Smooth muscle cell (in vitro differentiated cells): ENCODE measurements at regions not wholly inside any gene's neighbourhood (a gene's known extent, or its start where the extent isn't known, plus 50 kb on each side); places are given as distances from the start of the nearest gene placed in this dataset.

Experiments used
- DNase-seq: peaks from one replicate; lab custom pipeline; 2025; ENCODE audit not compliant: unreplicated experiment; lab: John Stamatoyannopoulos, UW
- H2AFZ ChIP-seq: fragments of 200-600 bp; sonication (generic); 2 replicates; pipeline ENCODE4 v1.6.0; 2016; ENCODE audit warnings: antibody characterized with exemption, low read depth, mild to moderate bottlenecking
- H3F3A ChIP-seq: fragments of 200-600 bp; sonication (generic); 2 replicates; pipeline ENCODE4 v1.6.0; 2017; ENCODE audit warnings: antibody characterized with exemption, low read depth
- H3K27ac ChIP-seq: fragments of 200-600 bp; sonication (generic); 2 replicates; pipeline ENCODE4 v1.5.1; 2016; ENCODE audit warnings: low read depth, mild to moderate bottlenecking
- H3K27me3 ChIP-seq: fragments of 200-600 bp; sonication (generic); 2 replicates; pipeline ENCODE4 v1.6.1; 2016; ENCODE audit warnings: low read depth, mild to moderate bottlenecking
- H3K36me3 ChIP-seq: fragments of 200-600 bp; sonication (generic); 2 replicates; pipeline ENCODE4 v1.5.1; 2016; ENCODE audit warnings: low read depth
- H3K4me1 ChIP-seq: fragments of 200-600 bp; sonication (generic); 2 replicates; pipeline ENCODE4 v1.5.1; 2016; ENCODE audit warnings: low read depth
- H3K4me2 ChIP-seq: fragments of 200-600 bp; sonication (generic); 2 replicates; pipeline ENCODE4 v1.6.0; 2016; ENCODE audit warnings: mild to moderate bottlenecking
- H3K4me3 ChIP-seq: fragments of 200-600 bp; sonication (generic); 2 replicates; pipeline ENCODE4 v1.5.1; 2016; ENCODE audit warnings: mild to moderate bottlenecking
- H3K79me2 ChIP-seq: fragments of 200-600 bp; sonication (generic); 2 replicates; pipeline ENCODE4 v1.6.0; 2016; ENCODE audit warnings: low read depth, mild to moderate bottlenecking
- H3K9ac ChIP-seq: fragments of 200-600 bp; sonication (generic); 2 replicates; pipeline ENCODE4 v1.6.0; 2016; ENCODE audit warnings: low read depth
- H3K9me3 ChIP-seq: fragments of 200-600 bp; sonication (generic); replicated peaks from 2 replicates; pipeline ENCODE4 v1.5.1; 2016; ENCODE audit warnings: low read depth
- H4K20me1 ChIP-seq: fragments of 200-600 bp; sonication (generic); 2 replicates; pipeline ENCODE4 v1.6.0; 2016; ENCODE audit warnings: low read depth
- WGBS: methylation state at CpG from one replicate; pipeline ENCODE4 v1.1.7; 2016; ENCODE audit warnings: low lambda C conversion rate; 5-methylcytosine and 5-hydroxymethylcytosine counted together
- TF ChIP-seq, protein P1 (sequence below): fragments of 200-600 bp; sonication (generic); IDR thresholded peaks from 2 replicates; pipeline ENCODE4 v1.5.1; 2017; ENCODE audit warnings: borderline replicate concordance, mild to moderate bottlenecking, antibody characterized with exemption; ENCODE audit not compliant: insufficient read depth, poor library complexity, severe bottlenecking

DNA sequence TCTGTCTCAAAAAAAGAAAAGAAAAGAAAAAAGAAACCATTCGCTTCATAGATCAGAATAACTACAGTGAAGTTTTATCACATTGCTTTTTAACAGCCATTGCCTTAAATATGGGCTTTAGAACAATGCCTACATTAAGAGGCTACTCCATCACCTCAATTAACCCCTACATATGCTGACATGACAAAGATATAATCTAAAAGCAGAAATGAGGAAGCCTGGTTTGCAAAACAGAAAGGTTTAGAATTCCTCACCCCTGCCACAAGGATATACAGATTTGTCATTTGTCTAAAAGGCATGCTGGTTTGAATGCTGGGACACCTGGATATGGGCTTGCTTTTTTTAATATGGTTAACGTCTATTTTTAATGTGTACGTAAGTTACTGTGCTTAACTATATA is 1353.0 kb upstream of the C9orf72 start:
- no peak overlapping the region for H3K4me2 ChIP-seq
- DNase-seq: no peak
- WGBS: 78% methylated on average over 3 of the region's 3 CpGs

DNA sequence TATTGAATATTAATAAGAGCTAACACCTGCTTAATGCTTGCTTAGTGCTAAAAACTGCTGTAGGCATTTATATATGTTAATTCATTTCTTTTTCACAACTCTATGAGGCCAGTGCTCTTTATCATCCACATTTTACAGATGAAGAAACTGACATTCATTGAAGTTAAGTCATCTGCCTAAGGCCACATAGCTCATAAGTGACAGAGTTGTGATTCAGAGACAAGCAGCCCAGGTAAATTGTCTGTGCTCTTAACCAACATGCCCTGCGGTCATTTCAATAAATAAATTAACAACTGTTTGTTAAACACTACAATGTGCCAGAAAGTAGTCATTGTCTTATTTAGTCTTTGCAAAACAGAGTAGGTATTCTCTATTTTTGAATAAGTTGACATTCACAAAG is 1354.4 kb upstream of the C9orf72 start:
- no peaks in the 10 kb centered on the region for H3K9me3 ChIP-seq
- no peaks in the 10 kb centered on the region for H3K27me3 ChIP-seq
- no peak for DNase-seq
- no peaks in the 10 kb centered on the region for H3F3A ChIP-seq
- H3K4me2 ChIP-seq: no peak overlapping the region
- H3K27ac ChIP-seq: peak overlapping the region; percentile 51
- H3K4me3 ChIP-seq: no peak overlapping the region
- no peak overlapping the region for H3K9ac ChIP-seq
- TF ChIP-seq, protein P1, sequence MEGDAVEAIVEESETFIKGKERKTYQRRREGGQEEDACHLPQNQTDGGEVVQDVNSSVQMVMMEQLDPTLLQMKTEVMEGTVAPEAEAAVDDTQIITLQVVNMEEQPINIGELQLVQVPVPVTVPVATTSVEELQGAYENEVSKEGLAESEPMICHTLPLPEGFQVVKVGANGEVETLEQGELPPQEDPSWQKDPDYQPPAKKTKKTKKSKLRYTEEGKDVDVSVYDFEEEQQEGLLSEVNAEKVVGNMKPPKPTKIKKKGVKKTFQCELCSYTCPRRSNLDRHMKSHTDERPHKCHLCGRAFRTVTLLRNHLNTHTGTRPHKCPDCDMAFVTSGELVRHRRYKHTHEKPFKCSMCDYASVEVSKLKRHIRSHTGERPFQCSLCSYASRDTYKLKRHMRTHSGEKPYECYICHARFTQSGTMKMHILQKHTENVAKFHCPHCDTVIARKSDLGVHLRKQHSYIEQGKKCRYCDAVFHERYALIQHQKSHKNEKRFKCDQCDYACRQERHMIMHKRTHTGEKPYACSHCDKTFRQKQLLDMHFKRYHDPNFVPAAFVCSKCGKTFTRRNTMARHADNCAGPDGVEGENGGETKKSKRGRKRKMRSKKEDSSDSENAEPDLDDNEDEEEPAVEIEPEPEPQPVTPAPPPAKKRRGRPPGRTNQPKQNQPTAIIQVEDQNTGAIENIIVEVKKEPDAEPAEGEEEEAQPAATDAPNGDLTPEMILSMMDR: no peak
- no peaks in the 10 kb centered on the region for H3K36me3 ChIP-seq
- H4K20me1 ChIP-seq: no peaks in the 10 kb centered on the region
- H3K4me1 ChIP-seq: peaks cover 4% of the 10 kb centered on the region
- WGBS: 63% methylated on average over 1 of the region's 1 CpG
- no peaks in the 10 kb centered on the region for H3K79me2 ChIP-seq
- no peak overlapping the region for H2AFZ ChIP-seq

More for the DNA sequence above, 1353.0 kb upstream of the C9orf72 start:
- no peaks in the 10 kb centered on the region for H4K20me1 ChIP-seq
- H2AFZ ChIP-seq: no peak overlapping the region
- no peaks in the 10 kb centered on the region for H3K79me2 ChIP-seq
- no peaks in the 10 kb centered on the region for H3K9me3 ChIP-seq
- no peaks in the 10 kb centered on the region for H3K27me3 ChIP-seq
- no peaks in the 10 kb centered on the region for H3K36me3 ChIP-seq
- H3K4me1 ChIP-seq: peaks cover 4% of the 10 kb centered on the region
- peak overlapping the region; percentile 55 for H3K27ac ChIP-seq
- H3F3A ChIP-seq: no peaks in the 10 kb centered on the region
- no peak overlapping the region for H3K9ac ChIP-seq
- TF ChIP-seq, protein P1: no peak
- H3K4me3 ChIP-seq: no peak overlapping the region

DNA sequence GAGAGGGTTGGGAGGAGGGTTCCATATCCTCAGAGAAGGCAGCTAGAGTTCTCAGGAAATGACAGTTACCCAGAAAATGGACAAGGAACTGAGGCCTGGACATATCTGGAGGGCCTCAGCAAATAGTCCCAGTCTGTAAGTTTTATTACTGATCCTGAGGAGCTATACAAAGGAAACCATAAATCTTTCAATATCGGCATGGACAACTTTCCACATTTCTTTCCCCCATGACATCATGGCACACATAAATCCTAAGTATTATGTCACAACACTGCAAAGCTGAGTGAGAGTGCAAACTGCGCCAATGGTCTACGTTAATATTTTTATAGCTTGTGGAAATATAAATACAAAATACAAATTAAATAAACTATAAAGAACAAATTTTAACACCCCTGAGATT is 1356.2 kb upstream of the C9orf72 start:
- no peaks in the 10 kb centered on the region for H3K36me3 ChIP-seq
- H3K4me2 ChIP-seq: no peak overlapping the region
- no peak overlapping the region for H2AFZ ChIP-seq
- peak overlapping the region; percentile 51 for H3K27ac ChIP-seq
- no peak overlapping the region for H3K9ac ChIP-seq
- H3F3A ChIP-seq: no peaks in the 10 kb centered on the region
- no peaks in the 10 kb centered on the region for H4K20me1 ChIP-seq
- TF ChIP-seq, protein P1: no peak
- H3K9me3 ChIP-seq: no peaks in the 10 kb centered on the region
- DNase-seq: no peak
- H3K4me1 ChIP-seq: peaks cover 4% of the 10 kb centered on the region
- WGBS: 60% methylated on average over 3 of the region's 3 CpGs
- H3K4me3 ChIP-seq: no peak overlapping the region
- no peaks in the 10 kb centered on the region for H3K79me2 ChIP-seq
- H3K27me3 ChIP-seq: no peaks in the 10 kb centered on the region

DNA sequence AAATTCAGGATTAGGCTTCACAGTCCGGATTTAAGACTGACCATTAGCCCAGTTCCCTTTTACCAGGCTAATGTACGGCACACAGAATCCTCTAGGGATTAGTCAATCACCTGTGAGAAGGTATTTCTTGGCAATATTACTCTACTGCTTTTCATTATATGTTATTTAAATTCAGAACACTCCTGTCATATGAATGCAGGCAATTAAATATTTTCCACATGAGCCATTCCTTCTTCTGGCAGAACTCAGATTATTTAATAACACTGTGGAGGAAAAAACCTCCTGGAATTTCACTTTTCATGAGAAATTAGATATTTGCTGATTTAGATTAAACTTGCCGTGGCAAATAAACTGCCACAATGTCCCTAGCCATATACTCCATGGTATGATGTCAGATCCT is 1357.5 kb upstream of the C9orf72 start:
- Histone ChIP-seq H3K9me3 (no peaks in the 10 kb centered on the region), H3K27ac (no peak overlapping the region), H3K4me3 (no peak overlapping the region), H3K4me1 (peaks cover 4% of the 10 kb centered on the region), H2AFZ (no peak overlapping the region), H3F3A (no peaks in the 10 kb centered on the region), H3K4me2 (no peak overlapping the region), H3K79me2 (no peaks in the 10 kb centered on the region), H3K36me3 (no peaks in the 10 kb centered on the region), H4K20me1 (no peaks in the 10 kb centered on the region), H3K27me3 (no peaks in the 10 kb centered on the region), H3K9ac (no peak overlapping the region)
- DNase-seq: no peak
- TF ChIP-seq, protein P1: no peak
- WGBS: 94% methylated on average over 3 of the region's 3 CpGs
